NCI-H345 treated with DMSO at 0.1 percent for 48 hours (cell line): ENCODE measurements at regions not wholly inside any gene's neighbourhood (a gene's known extent, or its start where the extent isn't known, plus 50 kb on each side); places are given as distances from the start of the nearest gene placed in this dataset.
"Not testable (repeated sequence)": the region's sequence is repeated elsewhere in the genome, so short reads cannot be mapped to it uniquely, and the experiment has no call there.

ENCODE experiments used
- DNase-seq: peaks from one replicate; lab custom pipeline; 2025; ENCODE audit not compliant: unreplicated experiment; lab: John Stamatoyannopoulos, UW

DNA sequence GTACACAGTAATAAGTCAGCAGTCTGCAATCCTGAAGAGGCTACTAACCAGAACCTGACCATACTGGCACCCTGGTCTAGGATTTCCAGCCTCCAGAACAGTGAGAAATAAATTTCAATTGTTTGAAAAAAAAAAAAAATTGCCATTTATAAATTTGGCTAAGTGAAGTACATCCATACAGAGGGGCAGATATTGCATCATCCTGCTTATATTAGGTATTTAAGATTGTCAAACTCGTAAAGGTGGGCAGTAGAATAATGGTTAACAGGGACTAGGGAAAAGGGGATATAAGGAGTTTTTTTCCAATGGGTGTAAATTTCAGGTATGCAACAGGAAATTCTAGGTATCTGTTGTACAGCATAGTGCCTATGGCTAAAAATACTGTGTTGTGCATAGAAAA is 1250.9 kb downstream of the BRINP3 start:
- DNase-seq, result no peak

DNA sequence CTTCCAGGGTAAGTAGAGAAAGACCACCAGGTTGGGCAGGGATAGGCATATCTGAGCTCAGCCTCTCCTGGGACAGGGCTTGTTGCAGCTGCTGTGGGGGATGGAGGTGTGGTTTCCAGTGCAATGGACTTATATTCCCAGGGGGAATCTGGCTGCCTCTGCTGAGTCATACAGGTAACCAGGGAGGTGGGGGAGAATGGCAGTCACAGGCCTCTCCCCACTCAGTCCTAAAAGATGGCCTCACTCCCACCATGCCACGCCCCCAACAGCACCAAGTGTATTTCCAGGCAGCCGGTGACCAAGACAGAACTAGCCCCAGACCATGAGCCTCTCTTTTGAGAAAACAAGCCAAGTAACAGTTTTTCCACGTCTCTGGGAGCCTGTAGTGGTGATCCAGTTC is 1240.7 kb downstream of the BRINP3 start:
- DNase-seq, result no peak

DNA sequence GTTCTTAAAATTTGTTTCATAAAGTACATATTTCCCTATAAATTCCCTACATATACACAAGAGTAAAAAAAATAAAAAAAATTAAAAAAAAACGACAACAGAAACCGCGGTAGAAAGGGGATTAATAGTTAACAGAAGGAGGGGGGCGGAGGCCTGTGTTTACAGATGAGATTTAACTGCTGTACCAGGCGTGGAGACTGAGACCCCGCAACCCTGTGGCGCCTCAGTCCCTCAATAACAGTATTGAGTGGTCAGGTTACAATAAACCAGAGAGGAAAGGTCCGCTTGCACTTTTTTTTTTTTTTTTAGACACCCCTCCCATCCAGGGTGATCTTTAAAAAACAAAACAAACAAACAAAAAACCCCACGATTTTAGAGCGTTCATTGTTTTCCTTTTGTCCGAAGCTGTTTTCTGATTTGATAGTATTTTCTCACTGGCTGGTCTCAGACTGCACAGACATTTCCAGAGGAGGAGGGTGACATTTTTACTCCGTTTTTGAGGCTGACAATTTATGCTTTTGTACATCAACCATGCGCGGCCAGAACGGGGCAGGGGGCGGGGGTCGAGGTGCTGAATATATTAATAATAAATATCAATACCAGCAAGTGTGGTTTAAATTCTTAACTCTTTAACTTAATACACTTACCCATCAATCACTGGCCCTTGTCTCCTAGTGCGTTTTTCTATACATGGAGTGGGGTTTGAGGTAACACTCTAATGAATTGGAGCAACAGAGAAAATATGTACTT is 1223.9 kb downstream of the BRINP3 start:
- no peak for DNase-seq

DNA sequence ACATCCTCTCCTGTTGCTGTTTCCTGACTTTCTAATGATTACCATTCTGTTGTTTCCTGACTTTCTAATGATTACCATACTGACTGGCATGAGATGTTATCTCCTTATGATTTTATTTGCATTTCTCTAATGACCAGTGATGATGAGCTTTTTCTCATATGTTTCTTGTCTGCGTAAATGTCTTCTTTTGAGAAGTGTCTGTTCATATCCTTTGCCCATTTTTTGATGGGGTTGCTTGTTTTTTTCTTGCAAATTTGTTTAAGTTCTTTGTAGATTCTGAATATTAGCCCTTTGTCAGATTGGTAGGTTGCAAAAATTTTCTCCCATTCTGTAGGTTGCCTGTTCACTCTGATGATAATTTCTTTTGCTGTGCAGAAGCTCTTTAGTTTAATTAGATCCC is 1216.5 kb downstream of the BRINP3 start:
- not testable (repeated sequence) for DNase-seq

DNA sequence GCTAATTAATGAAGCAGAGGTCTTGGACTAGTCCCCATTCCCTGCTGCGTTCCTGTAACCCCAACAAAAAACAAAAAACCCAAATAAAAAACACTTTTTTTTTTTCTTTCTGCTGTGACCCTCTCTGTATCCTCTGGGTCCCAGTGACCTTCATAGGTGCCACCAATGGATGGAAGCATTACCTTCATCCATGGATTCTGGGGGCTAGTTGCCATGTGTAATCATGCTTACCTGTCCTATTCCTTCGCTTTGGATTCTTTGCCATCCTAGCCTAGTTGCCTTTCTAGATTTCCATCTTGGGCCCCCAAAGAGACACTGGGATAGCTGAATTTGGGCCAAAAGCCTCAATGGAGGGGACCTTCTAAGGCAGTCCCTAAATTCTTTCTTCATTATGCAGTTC is 1208.7 kb downstream of the BRINP3 start:
- no peak for DNase-seq

DNA sequence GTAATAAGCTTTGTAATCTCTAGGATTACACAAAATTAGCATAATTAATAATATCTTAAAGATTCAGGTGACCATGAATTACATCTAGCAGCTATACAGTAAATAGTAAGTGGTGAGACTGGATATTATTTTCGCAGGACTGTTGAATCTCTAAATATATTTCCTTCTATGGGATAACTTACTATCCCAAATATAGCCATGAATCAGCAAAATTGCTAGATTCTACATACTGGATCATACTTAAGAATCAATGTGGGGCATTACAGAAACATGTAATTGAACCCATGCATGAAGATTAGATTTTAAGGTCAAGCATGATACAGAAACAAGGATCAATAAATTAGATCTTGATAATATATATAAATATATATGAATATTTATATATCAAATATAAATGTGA is 1203.4 kb downstream of the BRINP3 start:
- no peak for DNase-seq

DNA sequence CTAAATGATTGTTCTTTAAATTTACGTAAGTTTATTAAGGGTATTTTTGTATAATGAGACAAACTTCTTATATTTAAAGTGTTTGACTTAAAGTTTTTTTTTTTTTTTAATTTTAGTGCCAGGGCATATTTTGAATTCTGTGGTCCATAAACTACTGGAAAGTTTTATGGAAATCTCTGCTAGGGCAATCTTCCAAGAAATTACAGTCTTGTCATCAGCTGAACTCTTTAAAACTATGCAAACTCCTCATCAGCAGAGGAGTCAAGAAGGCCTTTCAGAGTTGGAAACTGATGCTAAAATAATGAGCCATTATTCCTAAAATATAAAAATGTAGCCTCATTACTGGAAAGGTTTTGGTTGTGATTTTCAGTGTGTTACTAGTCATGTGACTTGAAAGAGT is 1201.9 kb downstream of the BRINP3 start:
- no peak for DNase-seq

DNA sequence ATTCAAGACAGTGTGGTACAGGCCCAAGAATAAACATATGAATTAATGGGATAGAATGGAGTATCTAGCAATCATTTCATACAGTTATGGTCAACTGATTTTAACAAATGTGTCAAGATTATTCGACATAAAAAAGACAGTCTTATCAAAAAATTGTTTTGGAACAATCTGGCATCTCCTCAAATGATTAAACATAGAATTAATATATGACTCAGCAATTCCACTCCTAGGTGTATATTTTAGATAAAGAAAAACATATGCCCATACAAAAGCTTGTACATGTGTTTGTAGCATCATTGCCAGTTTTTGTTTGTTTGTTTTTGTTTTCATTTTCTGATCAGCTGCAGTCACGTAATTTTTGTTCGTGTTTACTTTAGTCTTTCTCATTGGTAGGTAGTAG is 1188.3 kb downstream of the BRINP3 start:
- no peak for DNase-seq

DNA sequence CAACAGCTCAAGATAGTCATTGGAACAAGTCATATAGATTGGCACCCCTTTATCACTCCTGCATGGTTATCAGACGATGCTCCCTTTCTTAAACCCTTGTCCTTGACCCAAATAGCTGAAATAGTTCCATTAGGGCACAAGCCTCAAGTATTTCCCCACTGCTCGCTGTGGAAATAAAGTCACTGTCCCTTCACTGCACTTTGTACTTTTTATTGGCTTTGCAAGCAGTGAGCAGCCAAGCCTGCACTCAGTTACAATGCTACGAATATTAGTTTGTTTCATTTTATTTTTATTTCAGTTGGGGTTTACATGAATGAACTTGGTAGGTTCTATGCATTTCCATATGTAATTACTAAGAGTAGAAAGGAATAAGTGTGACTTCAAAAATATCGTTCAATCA is 1176.4 kb downstream of the BRINP3 start:
- no peak for DNase-seq

DNA sequence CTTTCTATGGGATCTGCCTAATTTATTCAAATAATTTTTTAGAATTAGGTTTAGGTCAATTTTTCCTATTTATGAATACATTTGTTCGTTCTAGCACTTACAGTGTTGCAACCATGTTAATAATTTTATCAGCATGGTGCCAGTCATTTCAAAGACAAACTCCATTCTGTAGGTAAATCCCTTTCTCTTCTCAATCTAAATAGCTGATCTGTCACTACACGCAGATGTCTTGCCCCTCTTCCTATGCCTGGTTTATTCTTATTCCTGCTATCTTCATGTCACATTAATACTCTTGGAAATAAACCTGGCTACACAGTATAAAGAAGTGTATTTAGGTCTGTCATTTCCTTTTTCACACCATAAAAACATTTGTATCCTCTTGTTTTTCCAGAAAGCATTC is 1172.4 kb downstream of the BRINP3 start:
- DNase-seq, result no peak

DNA sequence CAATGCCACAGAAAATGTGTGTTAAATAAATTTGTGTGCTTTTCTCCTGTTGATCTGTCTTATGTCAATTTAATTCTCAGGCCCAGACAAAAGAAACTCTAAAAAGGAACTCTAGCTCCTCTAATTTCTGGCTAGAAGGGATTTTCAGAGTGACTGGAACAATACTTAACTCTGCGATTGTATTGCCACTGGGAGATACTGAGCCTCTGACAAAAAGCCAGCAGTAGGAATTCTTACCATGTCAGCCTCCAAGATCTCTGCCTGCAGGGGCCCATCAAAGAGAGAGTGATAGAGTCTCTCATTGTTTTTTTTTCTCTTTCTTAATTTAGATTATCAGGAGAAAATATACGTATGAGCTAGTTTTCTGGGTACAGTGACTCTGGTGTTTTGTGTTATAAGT is 1165.7 kb downstream of the BRINP3 start:
- DNase-seq, result no peak

DNA sequence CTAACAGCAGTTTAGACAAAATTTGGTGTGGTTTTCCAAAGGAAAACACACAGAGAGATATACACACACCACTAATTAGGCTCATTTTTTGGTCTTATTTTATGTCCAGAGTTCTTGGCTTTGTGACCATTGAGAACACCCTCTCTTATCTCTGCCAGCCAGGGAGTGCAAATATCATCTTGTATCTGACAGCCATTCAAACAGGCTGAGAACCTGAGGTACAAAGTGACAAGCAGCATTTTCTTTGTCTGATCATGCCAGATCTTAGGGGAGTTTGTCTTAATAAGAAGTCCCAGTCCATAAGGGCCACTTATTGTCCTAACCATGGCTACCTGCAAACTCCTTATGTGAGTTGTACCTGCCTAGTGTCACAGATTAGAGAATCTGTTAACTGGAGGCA is 1165.2 kb downstream of the BRINP3 start:
- no peak for DNase-seq

DNA sequence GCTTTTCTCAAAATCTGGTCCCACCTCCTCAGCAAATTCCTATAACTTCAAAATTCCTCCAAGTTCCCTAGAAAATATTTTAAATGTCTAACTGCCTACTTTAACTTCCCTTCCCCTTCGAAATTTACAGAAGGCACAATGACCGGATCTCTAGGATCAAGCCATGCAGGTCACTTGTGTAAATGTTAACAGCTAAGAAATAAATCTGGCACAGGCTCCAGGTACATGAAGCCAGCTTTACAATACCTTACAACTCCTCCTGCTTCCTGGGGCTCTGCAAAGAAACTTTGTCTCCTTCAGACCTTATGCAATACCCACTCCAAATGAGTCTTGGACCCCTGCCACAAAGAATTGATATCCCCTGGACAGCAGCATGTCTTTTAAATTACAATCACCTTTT is 1164.2 kb downstream of the BRINP3 start:
- no peak for DNase-seq

DNA sequence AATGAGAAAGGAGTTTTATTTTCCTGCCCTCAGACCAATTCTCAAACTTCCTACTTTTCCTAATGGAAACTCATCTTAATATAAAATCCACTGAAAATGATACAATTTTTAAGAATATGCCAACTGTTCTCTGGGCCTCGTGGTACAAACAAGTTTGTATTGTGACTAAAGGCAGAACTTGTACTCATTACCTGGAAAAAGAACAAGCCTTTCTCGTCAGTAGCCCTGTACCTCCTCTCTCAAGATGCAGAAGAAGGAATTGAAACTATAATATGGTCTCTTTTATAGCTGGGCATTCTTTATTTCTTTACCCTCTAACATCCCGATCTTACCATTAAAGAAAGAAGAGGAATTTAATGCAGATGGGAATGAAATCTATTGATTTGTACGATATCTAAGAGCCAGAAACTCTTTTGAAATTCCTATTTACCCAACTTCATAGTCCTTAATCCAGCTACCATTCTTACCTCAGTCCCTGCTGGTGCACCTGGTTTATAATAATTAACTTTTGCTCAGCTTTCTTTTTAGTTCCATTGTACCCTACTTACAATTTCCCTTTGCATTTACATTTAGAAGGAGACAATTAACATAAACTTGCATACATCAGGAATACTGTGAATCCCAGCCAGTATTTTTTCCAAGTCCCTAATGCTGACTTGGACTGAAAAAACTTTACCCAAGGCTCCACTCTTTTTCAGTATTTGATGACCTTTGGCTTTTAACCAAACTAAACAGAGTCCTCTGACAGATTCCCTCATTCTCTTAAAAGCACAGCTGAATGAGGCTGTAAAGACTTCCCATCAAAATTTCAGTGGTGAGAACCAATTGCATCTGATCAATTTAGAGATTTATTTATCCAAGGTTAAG is 1162.4 kb downstream of the BRINP3 start:
- DNase-seq, result no peak

DNA sequence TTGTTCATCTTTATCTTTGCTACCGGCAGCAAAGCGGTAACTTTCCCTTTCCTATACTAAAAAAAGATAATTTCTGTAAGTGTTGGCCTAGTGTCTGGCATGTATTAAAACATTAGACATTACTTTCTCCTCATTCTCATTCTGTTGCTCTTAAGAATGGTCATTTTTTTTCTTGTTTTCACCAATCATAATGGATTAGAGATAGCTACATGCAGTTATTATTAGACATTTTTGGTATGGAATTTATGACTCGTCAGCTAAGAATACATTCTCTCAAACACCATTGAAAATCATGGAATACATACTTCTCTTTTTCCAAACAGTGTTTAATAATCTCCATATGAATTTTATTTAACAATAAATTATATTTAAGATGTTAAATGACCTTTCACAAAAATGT is 1154.6 kb downstream of the BRINP3 start:
- no peak for DNase-seq

DNA sequence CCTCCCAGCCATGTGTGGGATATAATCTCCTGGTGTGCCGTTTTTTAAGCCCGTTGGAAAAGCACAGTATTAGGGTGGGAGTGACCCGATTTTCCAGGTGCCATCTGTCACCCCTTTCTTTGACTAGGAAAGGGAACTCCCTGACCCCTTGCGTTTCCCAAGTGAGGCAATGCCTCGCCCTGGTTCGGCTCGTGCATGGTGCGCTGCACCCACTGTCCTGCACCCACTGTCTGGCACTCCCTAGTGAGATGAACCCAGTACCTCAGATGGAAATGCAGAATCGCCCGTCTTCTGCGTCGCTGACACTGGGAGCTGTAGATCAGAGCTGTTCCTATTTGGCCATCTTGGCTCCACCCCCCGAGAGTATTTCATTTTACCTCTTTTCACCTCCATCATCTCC is 1146.6 kb downstream of the BRINP3 start:
- DNase-seq, result not testable (repeated sequence)

DNA sequence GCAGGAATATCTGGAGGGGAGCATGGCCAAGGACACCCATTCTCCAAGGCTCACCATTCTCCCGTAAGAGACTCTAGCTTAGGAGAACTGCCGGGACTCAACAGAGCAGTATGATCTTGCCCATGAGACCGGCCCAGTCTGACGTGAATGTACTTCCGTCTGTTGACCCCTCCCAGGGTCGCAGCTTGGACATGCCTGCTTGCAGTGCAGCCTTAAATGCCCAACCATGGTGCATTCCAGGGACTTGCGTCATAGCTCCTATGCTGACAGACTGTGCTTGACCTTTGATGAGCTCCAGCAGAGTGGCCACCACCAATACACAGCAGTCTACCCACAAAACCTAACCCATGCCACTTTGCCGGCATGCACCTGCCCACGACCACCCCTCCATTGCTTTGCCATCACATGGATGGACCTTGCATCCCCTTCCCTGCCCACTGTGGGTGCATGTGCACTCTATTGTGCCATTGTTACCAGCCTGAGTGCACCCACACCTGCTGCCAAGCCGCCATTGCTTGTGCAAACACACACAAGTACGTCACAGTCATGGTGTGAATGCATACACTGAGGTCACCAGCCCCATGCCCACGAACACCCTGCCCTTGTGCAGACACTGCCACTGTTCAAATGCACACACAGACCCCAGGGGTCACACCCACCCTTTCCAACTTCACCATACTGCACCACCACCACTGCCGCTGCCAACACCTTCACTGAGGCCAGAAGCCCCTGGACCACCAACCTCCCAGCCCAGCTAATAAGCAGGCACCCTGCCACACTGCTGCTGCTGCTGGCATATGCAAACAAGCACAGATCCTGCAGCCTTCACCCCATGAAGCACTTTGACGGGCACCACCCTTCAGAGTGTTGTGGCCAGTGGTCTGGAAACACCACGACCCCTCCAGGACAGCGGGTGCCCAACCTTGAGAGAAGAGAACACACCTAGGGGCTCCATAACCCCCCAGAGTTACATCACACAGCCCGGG is 1141.3 kb downstream of the BRINP3 start:
- DNase-seq, result no peak

DNA sequence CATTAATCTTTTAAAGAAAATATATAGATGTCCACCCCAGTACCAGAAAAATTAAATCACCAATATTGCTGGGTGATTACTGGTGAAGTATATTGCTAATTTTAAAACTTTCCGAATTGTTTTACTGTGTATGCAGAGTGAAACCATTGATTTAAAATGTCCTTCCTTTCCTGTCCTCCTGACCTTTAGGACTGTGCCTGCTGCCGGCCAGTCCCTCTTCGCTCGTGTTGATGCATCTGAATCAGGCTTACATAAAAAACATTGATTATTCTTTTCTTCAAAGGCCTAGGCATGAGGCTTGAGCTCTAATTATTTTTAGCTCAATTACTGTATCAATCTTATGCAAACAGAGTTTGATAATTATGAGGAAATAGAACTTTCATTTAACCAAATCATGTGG is 1128.1 kb downstream of the BRINP3 start:
- DNase-seq, result no peak

DNA sequence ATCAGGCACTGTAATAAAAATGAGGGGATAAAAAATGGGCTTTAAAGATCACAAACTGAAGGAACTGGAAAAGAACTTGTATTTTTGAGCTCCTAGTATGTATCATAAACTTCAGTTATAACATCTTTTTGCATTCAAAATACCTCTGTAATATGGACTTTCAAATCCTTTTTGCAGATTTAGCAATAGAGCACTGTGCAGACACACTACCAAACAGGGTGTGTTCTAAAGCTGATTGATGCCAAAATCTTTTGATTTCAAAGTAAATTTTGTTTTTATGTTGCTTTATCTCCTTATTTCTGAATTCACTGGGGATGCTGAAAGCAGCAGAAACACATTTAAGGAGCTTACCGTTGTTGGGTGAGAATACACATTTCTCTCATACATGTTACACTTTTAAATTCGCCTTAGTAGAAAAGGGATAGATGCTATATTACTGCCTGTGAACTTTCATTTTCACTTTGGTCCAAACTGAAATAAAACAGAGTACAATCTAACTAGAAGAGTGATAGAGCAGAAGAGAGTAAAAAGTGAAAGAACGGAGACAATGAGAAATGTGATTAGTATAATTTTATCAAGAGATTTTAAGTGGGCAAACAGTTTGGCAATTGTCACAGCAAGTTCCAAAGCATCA is 1126.6 kb downstream of the BRINP3 start:
- no peak for DNase-seq

DNA sequence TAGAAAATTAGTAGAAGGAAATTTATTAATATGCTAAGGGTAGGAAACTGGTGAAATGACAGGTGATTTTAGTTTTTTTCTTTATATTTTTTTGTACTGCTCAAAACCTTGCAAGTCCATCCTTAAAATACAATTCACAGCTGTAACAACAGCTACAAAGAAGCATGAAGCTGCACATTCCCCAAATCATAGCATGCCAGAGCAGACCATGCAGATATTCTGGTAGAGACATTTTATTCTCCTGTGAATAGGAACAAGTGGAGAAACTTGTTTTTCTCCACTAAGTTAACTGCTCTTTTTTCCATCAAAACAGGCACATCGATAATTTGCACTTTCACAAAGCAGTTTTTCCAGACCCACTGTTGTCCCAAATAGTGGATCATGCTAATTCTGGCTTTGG is 1125.7 kb downstream of the BRINP3 start:
- no peak for DNase-seq

DNA sequence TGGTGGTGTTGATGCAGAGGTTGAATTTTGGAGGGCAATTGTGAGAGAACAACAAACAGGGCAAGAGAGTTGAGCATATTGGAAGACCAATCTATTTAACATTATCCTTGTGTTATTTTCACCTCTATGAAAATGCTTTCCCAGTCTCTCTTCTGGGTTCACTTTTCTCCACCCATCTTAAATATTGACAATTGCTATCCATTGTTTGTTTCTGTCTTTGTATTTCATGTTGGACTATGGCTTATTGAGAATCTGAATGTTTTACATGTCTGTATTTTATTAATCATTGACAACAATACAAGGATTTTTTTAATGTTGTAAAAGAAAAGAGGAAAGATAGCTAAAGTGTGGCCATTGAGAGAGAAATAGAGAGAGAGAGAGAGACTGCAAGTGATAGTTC is 1121.5 kb downstream of the BRINP3 start:
- DNase-seq, result no peak
